ENCODE measurements at regions not wholly inside any gene's neighbourhood (a gene's known extent, or its start where the extent isn't known, plus 50 kb on each side); places are given as distances from the start of the nearest gene placed in this dataset.

DNA sequence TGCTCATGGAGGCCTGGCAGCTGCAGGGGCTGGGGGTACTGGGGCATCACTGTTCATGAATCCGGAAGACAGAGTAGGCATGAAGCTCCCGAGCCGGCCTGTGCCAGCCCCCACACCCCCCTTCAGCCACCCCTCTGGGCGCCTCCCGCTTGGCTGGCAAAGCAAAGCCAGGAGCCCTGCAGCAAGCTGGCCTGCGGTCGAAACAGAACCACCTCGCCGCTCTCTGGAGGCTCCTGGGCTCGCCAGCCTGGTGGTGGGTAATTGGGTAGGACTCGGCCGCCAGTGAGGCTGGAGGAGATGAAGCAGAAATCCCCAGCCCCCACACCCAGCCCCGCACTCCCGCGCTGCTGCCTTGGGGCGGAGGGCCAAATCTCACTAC is 70.9 kb upstream of the GPC1 start:
- H4K20me1 ChIP-seq (ENCODE audit: insufficient read depth, low read length), result peaks cover 5% of the 10 kb centered on the region; the same call in 1 of the 2 replicates
- ATAC-seq (ENCODE audit: insufficient read depth, low read depth) (no peak), DNase-seq (no peak)
- H3K9me3 ChIP-seq (ENCODE audit: insufficient read depth, low read length, severe bottlenecking), result peaks cover 7% of the 10 kb centered on the region
- H3K27ac ChIP-seq (ENCODE audit: low read length), result no peak overlapping the region
- no peaks in the 10 kb centered on the region for H3K4me1 ChIP-seq (ENCODE audit: insufficient read depth, low read length)
- H3K4me3 ChIP-seq (ENCODE audit: low read depth in 1 of 2, low read length in 2 of 2), result no peak overlapping the region
- no peak for TF ChIP-seq EZH2 (IDR thresholded peaks at IDR 0.05; ENCODE audit: borderline replicate concordance, low read depth, low read length, severe bottlenecking)
- TF ChIP-seq, protein P1, sequence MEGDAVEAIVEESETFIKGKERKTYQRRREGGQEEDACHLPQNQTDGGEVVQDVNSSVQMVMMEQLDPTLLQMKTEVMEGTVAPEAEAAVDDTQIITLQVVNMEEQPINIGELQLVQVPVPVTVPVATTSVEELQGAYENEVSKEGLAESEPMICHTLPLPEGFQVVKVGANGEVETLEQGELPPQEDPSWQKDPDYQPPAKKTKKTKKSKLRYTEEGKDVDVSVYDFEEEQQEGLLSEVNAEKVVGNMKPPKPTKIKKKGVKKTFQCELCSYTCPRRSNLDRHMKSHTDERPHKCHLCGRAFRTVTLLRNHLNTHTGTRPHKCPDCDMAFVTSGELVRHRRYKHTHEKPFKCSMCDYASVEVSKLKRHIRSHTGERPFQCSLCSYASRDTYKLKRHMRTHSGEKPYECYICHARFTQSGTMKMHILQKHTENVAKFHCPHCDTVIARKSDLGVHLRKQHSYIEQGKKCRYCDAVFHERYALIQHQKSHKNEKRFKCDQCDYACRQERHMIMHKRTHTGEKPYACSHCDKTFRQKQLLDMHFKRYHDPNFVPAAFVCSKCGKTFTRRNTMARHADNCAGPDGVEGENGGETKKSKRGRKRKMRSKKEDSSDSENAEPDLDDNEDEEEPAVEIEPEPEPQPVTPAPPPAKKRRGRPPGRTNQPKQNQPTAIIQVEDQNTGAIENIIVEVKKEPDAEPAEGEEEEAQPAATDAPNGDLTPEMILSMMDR (IDR thresholded peaks at IDR 0.05; ENCODE audit: borderline replicate concordance, extremely low read depth, low read length, poor library complexity, severe bottlenecking), result no peak
- no peaks in the 10 kb centered on the region for H3K27me3 ChIP-seq (ENCODE audit: insufficient read depth, low read length, poor library complexity)
- no peak overlapping the region for H3K9ac ChIP-seq (ENCODE audit: low read depth, low read length)
- H3K79me2 ChIP-seq (ENCODE audit: insufficient read depth, low read length), result no peaks in the 10 kb centered on the region
- H2AFZ ChIP-seq (ENCODE audit: low read depth, low read length), result no peak overlapping the region
- H3K36me3 ChIP-seq (ENCODE audit: insufficient read depth, low read length), result no peaks in the 10 kb centered on the region
- H3K4me2 ChIP-seq (ENCODE audit: insufficient read depth, low read length), result no peak overlapping the region

DNA sequence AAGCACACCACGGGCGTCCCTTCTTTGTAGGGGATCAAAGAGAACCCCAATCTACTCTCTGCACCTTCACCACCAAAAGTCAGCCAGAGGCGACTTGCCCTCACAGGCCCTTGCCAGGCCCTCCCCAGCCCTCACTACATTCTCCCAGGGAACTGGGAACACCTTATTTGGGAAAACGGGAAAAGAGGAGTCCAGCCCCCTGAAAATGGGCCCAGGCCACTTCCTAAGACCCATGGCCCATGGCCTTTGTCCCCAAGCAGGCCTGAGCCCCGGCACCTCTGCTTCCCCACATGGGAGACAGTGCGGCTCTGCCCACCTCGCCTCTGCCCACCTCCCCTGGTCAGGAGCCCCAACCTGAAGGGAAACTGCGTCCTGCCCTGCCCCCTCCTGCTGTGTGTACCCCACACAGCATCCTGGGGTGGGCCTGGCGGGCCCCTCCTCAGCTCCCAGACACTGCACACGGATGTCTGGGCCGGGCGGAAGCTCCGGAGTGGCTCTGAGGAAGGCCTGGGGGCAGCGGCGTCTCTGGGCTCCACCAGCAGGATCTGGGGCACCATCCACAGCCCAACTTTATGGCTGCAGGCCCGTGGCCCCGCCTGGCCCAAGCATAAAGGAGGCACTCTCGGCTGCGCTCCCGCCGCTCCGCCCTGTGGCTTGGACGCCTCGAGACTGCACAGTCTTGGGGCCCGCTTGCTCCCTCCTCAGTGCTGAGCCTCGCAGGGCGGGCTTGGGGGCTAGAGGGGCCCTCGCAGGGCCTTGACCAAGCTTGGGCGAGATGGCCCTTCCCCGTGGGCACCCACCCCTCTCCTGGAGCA is 70.3 kb upstream of the GPC1 start:
- Histone ChIP-seq H3K4me3 (ENCODE audit: low read depth in 1 of 2, low read length in 2 of 2) (no peak overlapping the region), H3K9me3 (ENCODE audit: insufficient read depth, low read length, severe bottlenecking) (peaks cover 4% of the 10 kb centered on the region), H3K4me2 (ENCODE audit: insufficient read depth, low read length) (no peak overlapping the region), H3K9ac (ENCODE audit: low read depth, low read length) (no peak overlapping the region), H3K79me2 (ENCODE audit: insufficient read depth, low read length) (no peaks in the 10 kb centered on the region), H2AFZ (ENCODE audit: low read depth, low read length) (no peak overlapping the region), H3K36me3 (ENCODE audit: insufficient read depth, low read length) (no peaks in the 10 kb centered on the region), H3K4me1 (ENCODE audit: insufficient read depth, low read length) (no peaks in the 10 kb centered on the region), H3K27ac (ENCODE audit: low read length) (no peak overlapping the region), H3K27me3 (ENCODE audit: insufficient read depth, low read length, poor library complexity) (no peaks in the 10 kb centered on the region), H4K20me1 (ENCODE audit: insufficient read depth, low read length) (peaks cover 5% of the 10 kb centered on the region; the same call in 1 of the 2 replicates)
- TF ChIP-seq, protein P1 (IDR thresholded peaks at IDR 0.05; ENCODE audit: borderline replicate concordance, extremely low read depth, low read length, poor library complexity, severe bottlenecking), result no peak
- TF ChIP-seq EZH2 (IDR thresholded peaks at IDR 0.05; ENCODE audit: borderline replicate concordance, low read depth, low read length, severe bottlenecking), result no peak
- DNase-seq (no peak), ATAC-seq (ENCODE audit: insufficient read depth, low read depth) (no peak)

DNA sequence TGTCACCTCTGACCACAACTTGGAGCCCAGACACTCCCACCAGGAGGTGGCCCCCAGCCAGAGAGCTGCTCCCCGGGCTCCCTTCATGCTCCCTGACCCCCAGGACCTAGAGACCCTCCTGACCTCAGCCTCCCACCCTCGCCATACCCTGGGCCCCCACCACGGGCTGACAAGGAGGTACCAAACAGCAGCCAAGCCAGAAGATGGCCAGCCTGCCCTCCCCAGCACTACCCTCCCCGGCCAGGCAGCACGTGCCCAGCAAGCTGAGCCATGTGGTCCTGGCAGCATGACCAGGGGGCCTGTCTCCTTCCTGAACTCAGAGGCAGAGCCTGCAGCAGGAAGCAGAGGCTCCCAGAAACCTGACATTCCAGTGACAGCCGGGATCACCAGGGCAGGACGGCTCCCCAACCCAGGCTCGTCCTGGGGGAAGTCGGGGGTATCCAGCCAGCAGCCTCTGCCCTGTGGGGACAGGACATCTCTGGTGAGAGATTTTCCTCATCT is 69.4 kb upstream of the GPC1 start:
- Histone ChIP-seq H3K4me1 (ENCODE audit: insufficient read depth, low read length) (no peaks in the 10 kb centered on the region), H3K9ac (ENCODE audit: low read depth, low read length) (no peak overlapping the region), H2AFZ (ENCODE audit: low read depth, low read length) (no peak overlapping the region), H3K4me2 (ENCODE audit: insufficient read depth, low read length) (no peak overlapping the region), H3K36me3 (ENCODE audit: insufficient read depth, low read length) (no peaks in the 10 kb centered on the region), H3K79me2 (ENCODE audit: insufficient read depth, low read length) (no peaks in the 10 kb centered on the region), H3K4me3 (ENCODE audit: low read depth in 1 of 2, low read length in 2 of 2) (no peak overlapping the region), H4K20me1 (ENCODE audit: insufficient read depth, low read length) (peaks cover 5% of the 10 kb centered on the region; the same call in 1 of the 2 replicates), H3K27me3 (ENCODE audit: insufficient read depth, low read length, poor library complexity) (no peaks in the 10 kb centered on the region), H3K27ac (ENCODE audit: low read length) (no peak overlapping the region), H3K9me3 (ENCODE audit: insufficient read depth, low read length, severe bottlenecking) (no peaks in the 10 kb centered on the region)
- DNase-seq (no peak), ATAC-seq (ENCODE audit: insufficient read depth, low read depth) (no peak)
- TF ChIP-seq EZH2 (IDR thresholded peaks at IDR 0.05; ENCODE audit: borderline replicate concordance, low read depth, low read length, severe bottlenecking), result no peak
- TF ChIP-seq, protein P1 (IDR thresholded peaks at IDR 0.05; ENCODE audit: borderline replicate concordance, extremely low read depth, low read length, poor library complexity, severe bottlenecking), result no peak
